DND-41 (cell line): ENCODE measurements at regions not wholly inside any gene's neighbourhood (a gene's known extent, or its start where the extent isn't known, plus 50 kb on each side); places are given as distances from the start of the nearest gene placed in this dataset.

Experiments
- ATAC-seq: fragments of 200-7000 bp; cut with Tn5 transposase; 3 replicates; pipeline ENCODE4 v1.9.1; 2021; ENCODE audit warnings: low read depth; ENCODE audit not compliant: insufficient read depth
- DNase-seq: peaks from one replicate; pipeline ENCODE4 v3.0.0-alpha.2; 2020
- H2AFZ ChIP-seq: 2 replicates; pipeline ENCODE4 v1.6.0; 2012; ENCODE audit warnings: low read depth, low read length
- H3K27ac ChIP-seq: 2 replicates; pipeline ENCODE4 v1.5.1; 2012; ENCODE audit warnings: low read length, inconsistent platforms
- H3K27me3 ChIP-seq: fragments of 200-600 bp; sonication (generic); 2 replicates; pipeline ENCODE4 v1.6.0; 2012; ENCODE audit warnings: low read length, mild to moderate bottlenecking, inconsistent platforms; ENCODE audit not compliant: insufficient read depth, poor library complexity
- H3K36me3 ChIP-seq: 2 replicates; pipeline ENCODE4 v1.5.1; 2012; ENCODE audit warnings: low read length, inconsistent platforms; ENCODE audit not compliant: insufficient read depth
- H3K4me1 ChIP-seq: 2 replicates; pipeline ENCODE4 v1.5.1; 2012; ENCODE audit warnings: mild to moderate bottlenecking, low read length; ENCODE audit not compliant: insufficient read depth
- H3K4me2 ChIP-seq: 2 replicates; pipeline ENCODE4 v1.6.0; 2012; ENCODE audit warnings: mild to moderate bottlenecking, moderate library complexity, low read length, inconsistent platforms; ENCODE audit not compliant: insufficient read depth
- H3K4me3 ChIP-seq, 2 experiments: fragments of 200-600 bp in 1 of 2; shearing (Covaris generic) in 1 of 2; 2 replicates each; pipeline ENCODE4 v1.5.1; 2012 to 2016; ENCODE audit warnings: inconsistent platforms in 2 of 2, low read length in 2 of 2, mild to moderate bottlenecking in 2 of 2, low read depth in 1 of 2, moderate library complexity in 1 of 2
- H3K79me2 ChIP-seq: 2 replicates; pipeline ENCODE4 v1.6.0; 2012; ENCODE audit warnings: low read length, inconsistent platforms; ENCODE audit not compliant: insufficient read depth
- H3K9ac ChIP-seq: 2 replicates; pipeline ENCODE4 v1.6.0; 2012; ENCODE audit warnings: low read depth, mild to moderate bottlenecking, inconsistent platforms, low read length, moderate library complexity
- H3K9me3 ChIP-seq: 2 replicates; pipeline ENCODE4 v1.5.1; 2012; ENCODE audit warnings: low read length, moderate library complexity, mild to moderate bottlenecking, inconsistent platforms; ENCODE audit not compliant: insufficient read depth, severe bottlenecking
- H4K20me1 ChIP-seq: 2 replicates; pipeline ENCODE4 v1.6.0; 2012; ENCODE audit warnings: low read length; ENCODE audit not compliant: insufficient read depth
- CTCF ChIP-seq: IDR thresholded peaks from 2 replicates; pipeline ENCODE4 v1.5.1; 2012; ENCODE audit warnings: borderline replicate concordance, low read length, moderate library complexity, mild to moderate bottlenecking; ENCODE audit not compliant: poor library complexity, severe bottlenecking; ENCODE audit errors: extremely low read depth
- EZH2 ChIP-seq: IDR thresholded peaks from 3 replicates; pipeline ENCODE4 v1.6.1; 2012; ENCODE audit warnings: borderline replicate concordance, low read depth, mild to moderate bottlenecking, moderate library complexity, low read length, inconsistent platforms; ENCODE audit not compliant: severe bottlenecking

GRCh38 chr5:54725391-54726280 is 208.1 kb downstream of the SNX18 start:
- H3K27me3 ChIP-seq: no peaks in the 10 kb centered on the region
- DNase-seq (no peak), ATAC-seq (no peak)
- H3K4me1 ChIP-seq: no peaks in the 10 kb centered on the region
- H2AFZ ChIP-seq: no peak overlapping the region
- H3K36me3 ChIP-seq: no peaks in the 10 kb centered on the region
- no peaks in the 10 kb centered on the region for H3K79me2 ChIP-seq
- TF ChIP-seq CTCF (no peak), EZH2 (no peak)
- no peak overlapping the region for H3K4me2 ChIP-seq
- H3K27ac ChIP-seq: no peak overlapping the region
- no peaks in the 10 kb centered on the region for H4K20me1 ChIP-seq
- no peaks in the 10 kb centered on the region for H3K9me3 ChIP-seq
- no peak overlapping the region for H3K4me3 ChIP-seq
- H3K9ac ChIP-seq: no peak overlapping the region

GRCh38 chr5:54722846-54723433 is 205.4 kb downstream of the SNX18 start:
- no peaks in the 10 kb centered on the region for H3K9me3 ChIP-seq

GRCh38 chr5:54721951-54722654 is 204.5 kb downstream of the SNX18 start:
- H3K9ac ChIP-seq: no peak overlapping the region
- no peak overlapping the region for H3K4me3 ChIP-seq

More at GRCh38 chr5:54722846-54723433, 205.4 kb downstream of the SNX18 start:
- H3K4me2 ChIP-seq: no peak overlapping the region
- H4K20me1 ChIP-seq: no peaks in the 10 kb centered on the region
- ATAC-seq: no peak
- no peak overlapping the region for H3K9ac ChIP-seq
- no peak for TF ChIP-seq CTCF
- TF ChIP-seq EZH2: no peak
- no peaks in the 10 kb centered on the region for H3K36me3 ChIP-seq
- no peak overlapping the region for H2AFZ ChIP-seq
- H3K79me2 ChIP-seq: no peaks in the 10 kb centered on the region
- no peaks in the 10 kb centered on the region for H3K27me3 ChIP-seq
- H3K4me3 ChIP-seq: no peak overlapping the region
- no peaks in the 10 kb centered on the region for H3K4me1 ChIP-seq
- DNase-seq: no peak
- H3K27ac ChIP-seq: no peak overlapping the region

More at GRCh38 chr5:54721951-54722654, 204.5 kb downstream of the SNX18 start:
- Histone ChIP-seq H2AFZ (no peak overlapping the region), H3K79me2 (no peaks in the 10 kb centered on the region), H3K4me1 (no peaks in the 10 kb centered on the region), H4K20me1 (no peaks in the 10 kb centered on the region), H3K27me3 (no peaks in the 10 kb centered on the region), H3K36me3 (no peaks in the 10 kb centered on the region), H3K9me3 (no peaks in the 10 kb centered on the region), H3K4me2 (no peak overlapping the region), H3K27ac (no peak overlapping the region)
- DNase-seq: no peak
- TF ChIP-seq EZH2 (no peak), CTCF (no peak)
- no peak for ATAC-seq
